Cardiac fibroblast (primary cell): ENCODE measurements at regions not wholly inside any gene's neighbourhood (a gene's known extent, or its start where the extent isn't known, plus 50 kb on each side); places are given as distances from the start of the nearest gene placed in this dataset.
"Not testable (repeated sequence)": the region's sequence is repeated elsewhere in the genome, so short reads cannot be mapped to it uniquely, and the experiment has no call there.

Source experiments
- DNase-seq, 2 donors: peaks; one replicate each; pipeline versions ENCODE4 v3.0.0 to v3.0.0-alpha.2; 2010; ENCODE audit warnings: low read depth in 2 of 2
- H3K4me3 ChIP-seq, 2 donors: replicated peaks in 1 of 2; 1 replicate in 1 of 2; 2 replicates in 1 of 2; pipeline ENCODE4 v1.5.1; 2011; ENCODE audit warnings: low read depth in 2 of 2, low read length in 2 of 2, mild to moderate bottlenecking in 2 of 2, moderate library complexity in 1 of 2
- CTCF ChIP-seq: IDR thresholded peaks from one replicate; pipeline ENCODE4 v1.5.1; 2011; ENCODE audit warnings: low read depth, mild to moderate bottlenecking, low read length, inconsistent platforms

- no peak overlapping the region for H3K4me3 ChIP-seq
Observed at GRCh38 chr22:33986167-33986771, 66.0 kb upstream of the LARGE1 start.

GRCh38 chr22:33986954-33987353, 66.7 kb upstream of the LARGE1 start:
- H3K4me3 ChIP-seq = no peak overlapping the region
- no peak for TF ChIP-seq CTCF
- no peak for DNase-seq

More at GRCh38 chr22:33986167-33986771, 66.0 kb upstream of the LARGE1 start:
- no peak for TF ChIP-seq CTCF
- no peak for DNase-seq

GRCh38 chr22:33989263-33989662, 69.0 kb upstream of the LARGE1 start:
- not testable (repeated sequence) for DNase-seq, H3K4me3 ChIP-seq

- TF ChIP-seq CTCF = no peak
- H3K4me3 ChIP-seq = no peak overlapping the region
- no peak for DNase-seq
Observed at GRCh38 chr22:33991620-33992019, 71.3 kb upstream of the LARGE1 start.

- DNase-seq = no peak
- TF ChIP-seq CTCF = no peak
- H3K4me3 ChIP-seq = no peak overlapping the region
Observed at GRCh38 chr22:33996824-33997223, 76.5 kb upstream of the LARGE1 start.

- DNase-seq = no peak
- no peak overlapping the region for H3K4me3 ChIP-seq
- no peak for TF ChIP-seq CTCF
Observed at GRCh38 chr22:34000879-34001526, 80.7 kb upstream of the LARGE1 start.

- H3K4me3 ChIP-seq = no peak overlapping the region
- DNase-seq = no peak
- TF ChIP-seq CTCF = no peak
Observed at GRCh38 chr22:34001701-34002466, 81.6 kb upstream of the LARGE1 start.
